ELF-1 (cell line): ENCODE measurements at regions not wholly inside any gene's neighbourhood (a gene's known extent, or its start where the extent isn't known, plus 50 kb on each side); places are given as distances from the start of the nearest gene placed in this dataset.

Source experiments
- DNase-seq: peaks from one replicate; pipeline ENCODE4 v3.0.0-alpha.2; 2016; ENCODE audit warnings: low read depth, low spot score

GRCh38 chr16:80489173-80489572 lies 51.6 kb upstream of the DYNLRB2 start:
- no peak for DNase-seq

DNA sequence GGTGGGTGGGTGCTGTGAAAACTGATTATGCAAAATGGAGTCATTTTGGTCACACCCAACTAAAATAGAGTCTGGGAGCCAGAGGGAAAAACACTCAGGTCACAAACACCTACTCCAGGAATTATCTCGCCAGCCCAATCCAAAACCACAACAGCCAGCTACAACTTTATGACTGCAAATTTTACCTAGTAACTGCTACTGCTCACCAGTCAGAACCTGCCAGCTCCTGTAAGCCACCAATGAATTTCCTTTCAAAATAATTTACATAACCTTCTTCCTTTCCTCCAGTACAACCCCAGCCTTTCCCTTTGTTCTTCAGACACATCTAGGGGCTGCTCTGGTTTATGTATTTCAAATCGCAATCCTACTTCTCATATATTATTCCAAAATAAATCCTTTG lies 52.6 kb upstream of the DYNLRB2 start:
- DNase-seq, result no peak

DNA sequence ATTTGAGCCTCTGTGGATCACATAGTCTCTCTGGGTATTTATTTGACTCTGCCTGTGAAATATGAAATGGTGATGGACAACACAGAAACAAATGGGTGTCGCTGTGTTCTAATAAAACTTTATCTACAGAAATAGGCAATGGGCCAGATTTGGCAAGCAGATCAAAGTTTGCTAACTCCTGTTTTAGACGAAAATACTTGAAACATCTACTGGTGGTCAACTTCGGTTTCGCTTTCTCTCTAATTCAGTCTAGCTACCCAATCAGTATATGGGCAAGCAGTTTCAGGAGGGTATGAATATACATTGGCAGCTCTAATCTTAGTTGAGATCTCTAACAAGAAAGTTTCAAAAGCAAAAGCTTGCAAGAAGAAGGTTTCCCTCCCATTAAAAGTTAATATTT lies 60.1 kb upstream of the DYNLRB2 start:
- no peak for DNase-seq

- no peak for DNase-seq
Measured at GRCh38 chr16:80477838-80478237, 63.0 kb upstream of the DYNLRB2 start.

DNA sequence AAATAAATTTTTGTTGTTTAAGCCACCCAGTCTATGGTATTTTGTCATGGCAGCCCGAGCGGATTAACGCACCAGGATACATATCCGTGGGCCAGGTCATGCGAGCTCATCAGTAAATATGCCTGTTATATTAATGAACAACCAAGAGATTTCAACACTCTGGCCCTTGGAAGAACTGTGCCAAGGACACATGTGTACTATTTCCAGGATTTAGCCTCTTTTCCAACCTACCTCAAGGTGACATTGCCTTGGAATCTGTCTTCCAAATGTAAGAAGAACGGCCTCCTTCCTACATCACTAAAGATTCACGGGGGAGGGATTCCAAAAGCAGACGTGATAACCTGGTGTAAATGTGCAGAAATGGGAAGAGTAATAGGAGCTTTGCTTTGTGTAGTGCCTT lies 72.8 kb upstream of the DYNLRB2 start:
- no peak for DNase-seq

DNA sequence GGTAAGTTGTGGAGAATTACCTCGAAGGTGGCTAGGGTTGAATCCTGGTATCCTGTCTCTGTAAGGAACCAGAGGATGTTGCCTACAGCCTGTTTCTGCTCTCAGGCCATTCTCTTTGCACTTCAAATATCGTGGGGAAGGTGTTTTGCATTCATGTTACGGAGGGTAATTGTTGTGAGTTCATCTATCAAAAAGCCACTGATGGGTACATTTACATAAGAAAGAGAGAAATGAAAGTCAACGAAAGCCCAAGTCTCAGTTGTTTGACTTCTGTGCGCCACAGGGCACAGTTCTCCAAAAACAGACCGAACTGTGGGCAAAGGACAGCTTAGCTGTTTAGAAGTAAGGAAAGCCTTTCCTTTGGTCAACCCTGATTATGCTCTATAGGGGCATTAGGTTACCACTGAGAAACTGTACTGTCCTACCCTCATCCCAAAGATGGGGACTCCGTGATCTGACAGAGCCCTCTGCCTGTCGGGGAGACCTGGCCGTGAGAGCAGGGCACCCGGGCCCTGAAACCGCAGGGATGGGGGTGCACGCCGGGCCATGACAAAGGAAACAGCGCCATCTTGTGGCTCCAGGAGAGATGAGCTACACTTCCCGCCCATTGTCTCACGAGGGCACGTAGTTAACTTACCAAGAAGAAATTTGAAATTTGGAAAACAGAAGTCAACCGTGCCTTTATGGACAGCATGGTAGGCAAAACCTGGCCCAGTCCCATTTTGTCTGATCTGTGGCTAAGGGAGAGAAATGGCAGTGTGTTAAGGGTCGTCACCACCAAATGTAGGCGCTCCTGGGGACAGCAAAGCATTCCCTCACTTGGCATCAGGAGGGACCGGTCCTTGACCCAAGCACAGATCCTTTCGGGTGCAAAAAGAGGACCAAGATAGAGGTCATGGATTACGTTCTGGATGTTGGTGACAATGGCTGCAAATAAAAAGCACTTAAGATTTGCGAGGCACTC lies 74.5 kb upstream of the DYNLRB2 start:
- peak; percentile 86 for DNase-seq

DNA sequence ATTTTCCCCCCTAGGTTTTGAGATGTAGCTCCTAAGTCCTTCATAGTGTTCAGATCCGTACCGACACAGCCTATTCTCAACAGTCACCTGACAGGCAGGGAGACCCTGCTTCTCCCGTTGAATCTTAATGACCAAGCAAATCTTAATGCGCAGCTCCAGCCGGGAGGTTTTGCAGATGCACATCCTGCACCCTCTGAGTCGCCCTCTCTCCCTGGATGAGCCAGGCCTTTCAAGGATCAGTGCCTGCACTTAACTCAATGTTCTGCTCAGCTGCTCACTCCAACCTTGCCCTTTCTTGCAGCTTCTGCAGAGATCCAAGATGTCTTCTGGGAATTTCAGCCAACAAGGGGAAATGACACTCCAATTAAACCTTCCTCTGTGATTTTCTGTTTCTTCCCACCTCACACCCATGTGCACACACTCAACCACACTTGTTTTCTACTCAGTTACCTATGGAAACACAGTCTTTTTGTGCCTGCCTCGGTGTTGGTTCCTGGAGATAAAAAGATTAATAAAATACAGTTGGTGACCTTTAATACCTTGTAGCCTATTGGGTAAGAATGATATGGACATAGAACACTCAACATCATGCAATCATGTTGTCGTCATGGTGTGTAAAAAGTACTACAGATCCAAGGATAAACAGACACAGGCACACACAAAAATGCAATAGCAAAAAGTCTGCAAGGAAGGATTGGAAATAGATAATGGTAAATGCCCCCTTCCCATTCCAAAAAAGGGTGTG lies 76.9 kb upstream of the DYNLRB2 start:
- DNase-seq, result no peak

DNA sequence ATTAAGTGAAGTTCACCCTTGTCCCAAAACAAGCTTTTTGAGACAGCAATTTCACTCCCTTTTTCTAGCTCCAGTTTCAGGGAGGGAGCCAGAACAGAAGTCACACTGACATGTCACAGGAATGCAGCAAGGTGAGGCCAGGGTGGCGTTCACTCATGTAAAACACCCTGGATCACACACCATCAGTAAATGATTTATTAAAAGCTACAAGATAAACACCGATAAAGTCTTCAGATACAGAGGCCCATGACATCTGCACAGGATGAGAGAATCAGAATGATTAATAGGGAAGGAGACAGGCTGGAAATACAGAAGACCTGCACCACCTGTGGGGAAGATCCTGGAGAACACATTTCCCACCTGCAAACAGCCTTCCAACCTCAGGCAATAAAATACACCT lies 77.5 kb upstream of the DYNLRB2 start:
- DNase-seq, result no peak

DNA sequence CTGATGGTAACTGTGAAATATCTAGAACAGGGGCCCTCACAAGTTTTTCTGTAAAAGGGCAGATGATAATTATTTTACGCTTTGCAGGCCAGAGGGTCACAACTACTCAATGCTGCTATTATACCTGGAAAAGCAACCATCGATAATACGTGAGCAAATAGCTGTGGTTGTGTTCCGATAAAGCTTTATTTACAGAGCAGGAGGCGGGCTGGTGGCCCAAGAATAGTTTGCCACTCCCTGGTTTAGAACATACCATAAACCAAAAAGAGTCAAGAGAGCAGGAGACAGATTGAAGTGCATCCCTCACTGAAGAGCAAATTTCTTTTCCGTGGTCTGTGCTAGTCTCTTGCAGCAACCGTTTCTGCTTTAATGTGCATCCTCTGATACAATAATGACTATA lies 77.9 kb upstream of the DYNLRB2 start:
- no peak for DNase-seq

DNA sequence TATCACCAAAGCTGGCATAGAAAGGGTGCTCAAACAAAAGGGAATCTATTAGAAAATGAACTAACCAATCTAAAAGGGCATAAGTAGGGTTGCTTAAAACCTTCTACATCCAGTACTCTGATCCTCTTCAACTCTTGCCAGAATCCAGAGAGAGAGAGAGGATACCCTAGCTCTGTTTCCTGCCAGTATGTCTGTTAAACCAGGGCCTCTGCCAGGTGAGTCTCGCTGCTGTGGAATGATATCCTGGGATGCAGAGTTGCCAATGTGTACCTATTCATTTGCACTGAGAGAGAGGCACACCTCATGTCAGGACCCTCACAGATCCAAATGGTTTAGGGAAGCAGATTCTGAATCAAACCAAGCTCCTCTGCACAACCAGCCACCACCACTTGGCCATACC lies 79.8 kb upstream of the DYNLRB2 start:
- DNase-seq, result no peak

DNA sequence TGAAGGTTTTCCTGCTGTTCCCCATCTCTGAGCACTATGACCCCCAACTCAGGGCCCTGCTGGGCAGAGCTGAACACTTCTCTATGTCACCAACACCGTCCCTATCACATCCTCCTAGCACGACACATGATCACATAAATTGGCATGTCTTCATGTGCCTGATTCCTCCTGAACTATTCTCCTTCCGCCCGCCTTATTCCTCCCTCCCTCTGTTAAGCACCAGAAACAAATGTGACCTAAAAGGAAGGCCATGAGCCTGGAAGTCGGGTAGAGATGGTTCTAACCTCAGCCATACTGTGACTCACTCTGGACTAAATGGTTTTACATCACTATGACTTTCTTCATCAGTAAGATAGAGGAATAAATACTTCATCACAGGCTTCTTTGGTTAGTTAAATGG lies 80.8 kb upstream of the DYNLRB2 start:
- no peak for DNase-seq

DNA sequence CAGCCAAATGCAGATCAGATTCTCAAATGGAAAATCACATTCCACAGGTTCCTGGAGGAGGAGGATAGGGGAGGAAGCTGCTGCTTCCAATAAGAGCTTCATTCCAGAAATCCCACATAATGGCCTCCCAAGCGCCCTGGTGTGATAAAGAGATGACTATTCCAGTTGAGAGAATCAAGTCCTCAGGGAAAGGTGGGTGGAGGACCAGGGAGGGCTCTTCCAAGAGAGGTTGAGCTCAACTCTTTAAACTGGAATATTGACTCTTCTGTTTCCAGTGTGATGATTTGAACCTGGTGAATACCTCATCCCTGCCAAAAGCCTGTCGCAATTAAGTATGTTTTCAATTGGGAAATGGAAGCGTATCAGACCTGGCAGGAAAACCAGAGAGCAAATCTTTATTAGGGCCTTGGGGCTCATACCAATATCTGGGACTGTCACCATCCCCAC lies 81.4 kb upstream of the DYNLRB2 start:
- peak; percentile 4 for DNase-seq

- no peak for DNase-seq
Measured at GRCh38 chr16:80457871-80458270, 82.9 kb upstream of the DYNLRB2 start.

DNA sequence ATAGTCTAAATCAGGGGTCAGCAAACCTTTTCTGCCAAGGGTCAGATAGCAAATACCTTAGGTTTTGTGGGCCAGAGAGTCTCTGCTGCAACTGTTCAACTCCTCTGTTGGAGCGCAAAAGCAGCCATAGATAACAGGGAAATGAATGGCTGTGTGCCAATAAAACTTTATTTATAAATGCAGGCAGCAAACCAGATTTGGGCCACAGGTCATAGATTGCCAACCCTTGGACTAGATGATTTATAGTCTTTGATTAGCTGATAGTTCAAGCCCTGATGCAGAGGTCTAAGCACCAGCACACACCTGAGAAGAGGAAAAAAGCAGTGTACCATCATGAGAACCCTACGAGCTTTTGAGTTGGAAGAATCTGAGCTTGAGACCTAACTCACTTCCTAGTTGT lies 86.0 kb upstream of the DYNLRB2 start:
- DNase-seq, result no peak

- no peak for DNase-seq
Measured at GRCh38 chr16:80449392-80449791, 91.4 kb upstream of the DYNLRB2 start.

GRCh38 chr16:80447241-80447640 lies 93.6 kb upstream of the DYNLRB2 start:
- DNase-seq, result no peak

GRCh38 chr16:80442779-80443178 lies 98.0 kb upstream of the DYNLRB2 start:
- DNase-seq, result no peak

DNA sequence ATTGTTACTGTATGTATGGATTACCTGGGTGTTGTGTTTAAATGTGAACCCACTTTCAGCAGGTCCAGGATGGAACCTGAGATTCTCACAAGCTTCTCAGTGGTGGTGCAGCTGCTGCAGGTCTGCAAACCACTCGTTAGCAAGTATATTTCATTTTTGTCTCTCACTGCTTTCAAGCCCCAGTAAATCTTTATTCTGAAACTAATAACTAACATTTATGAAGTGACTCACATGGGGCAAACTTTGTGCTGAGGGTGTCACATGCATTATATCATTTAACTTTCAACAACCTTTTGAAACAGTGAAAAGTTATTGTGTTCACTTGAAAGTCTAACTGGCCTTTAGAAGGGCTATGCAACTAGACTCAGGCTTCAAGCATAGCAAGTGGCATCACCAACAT lies 98.9 kb upstream of the DYNLRB2 start:
- DNase-seq, result no peak

GRCh38 chr16:80440667-80441066 lies 100.1 kb upstream of the DYNLRB2 start:
- DNase-seq, result no peak

DNA sequence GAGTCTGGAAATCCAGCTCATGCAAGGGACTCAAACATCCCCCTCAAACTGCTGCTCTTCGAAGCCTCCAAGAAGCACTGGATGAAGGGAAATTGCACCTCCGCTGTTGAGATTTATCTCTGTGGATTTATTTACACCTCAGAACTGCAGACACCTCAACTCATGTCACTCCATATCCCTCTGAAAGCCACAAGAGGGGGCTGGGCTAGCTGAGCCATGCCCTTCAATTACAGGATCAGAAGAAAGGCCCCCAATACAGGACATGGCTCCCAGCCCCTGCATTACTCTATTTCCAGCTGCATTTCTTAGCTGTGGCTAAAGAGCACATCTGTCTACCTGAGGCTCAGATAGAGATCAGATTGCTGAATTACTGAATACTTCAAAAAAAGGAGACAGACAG lies 103.1 kb upstream of the DYNLRB2 start:
- DNase-seq, result peak; percentile 9

DNA sequence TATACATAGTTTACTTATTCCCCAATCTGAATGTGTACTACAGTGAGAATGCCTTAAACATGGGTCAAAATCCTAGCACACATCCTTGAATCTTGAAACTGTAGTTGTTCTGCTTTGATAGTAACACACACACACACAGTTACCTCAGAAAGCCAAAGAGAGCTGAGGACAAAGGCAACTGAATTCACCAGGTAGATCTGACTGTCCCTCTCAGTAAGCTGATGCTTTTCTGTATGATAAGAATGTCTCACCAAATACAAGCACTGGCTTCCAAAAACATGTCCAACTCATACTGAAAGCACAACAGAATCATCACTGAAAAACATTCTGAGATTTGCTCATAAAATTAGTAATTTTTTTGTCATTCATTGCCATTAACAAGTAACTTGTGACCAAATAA lies 104.3 kb upstream of the DYNLRB2 start:
- DNase-seq, result no peak

DNA sequence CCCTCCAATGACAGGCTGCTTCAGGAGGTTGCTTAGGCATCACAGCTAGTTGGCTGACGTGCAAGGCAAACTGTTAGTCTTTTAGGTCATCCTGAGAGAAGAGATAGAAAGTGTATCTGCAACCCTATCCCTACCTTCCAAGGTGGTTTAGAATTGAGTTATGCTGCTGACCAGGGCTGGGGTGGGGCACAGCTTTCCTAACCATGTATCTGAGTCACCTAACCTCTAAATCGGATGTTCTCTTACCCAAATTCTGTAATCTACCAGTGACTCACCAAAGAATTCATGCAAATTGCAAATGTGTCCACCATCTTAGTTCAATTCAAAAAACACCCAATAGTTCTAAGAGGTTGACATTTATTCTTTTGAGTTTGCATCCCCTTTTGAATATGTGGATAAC lies 107.2 kb upstream of the DYNLRB2 start:
- DNase-seq, result no peak

DNA sequence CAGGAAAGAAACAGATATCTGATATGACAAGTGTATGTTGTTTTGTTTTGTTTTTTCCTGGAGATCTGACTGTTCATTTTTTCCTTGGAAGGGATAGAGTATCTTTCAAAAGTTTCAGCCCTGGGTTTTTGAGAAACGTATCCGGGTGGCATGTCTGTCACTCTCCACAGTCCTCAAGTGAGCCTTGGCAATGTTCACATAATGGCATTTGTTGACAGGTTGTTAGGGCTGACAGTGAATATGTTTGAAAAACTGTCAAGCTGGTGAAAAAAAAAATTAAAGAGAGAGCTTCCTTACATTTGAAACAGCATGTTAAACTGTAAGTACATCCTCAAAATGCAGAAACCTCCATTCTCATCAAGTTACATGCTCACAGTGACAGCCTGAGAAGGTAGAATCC lies 113.0 kb upstream of the DYNLRB2 start:
- no peak for DNase-seq
